Kidney epithelial cell (primary cell): ENCODE measurements at regions not wholly inside any gene's neighbourhood (a gene's known extent, or its start where the extent isn't known, plus 50 kb on each side); places are given as distances from the start of the nearest gene placed in this dataset.

ENCODE experiments used
- DNase-seq: peaks from one replicate; pipeline ENCODE4 v3.0.0-alpha.2; 2010; ENCODE audit warnings: low read depth
- H3K27me3 ChIP-seq: 2 replicates; pipeline ENCODE4 v1.6.0; 2011; ENCODE audit warnings: low read length; ENCODE audit not compliant: control insufficient read depth, insufficient read depth
- H3K36me3 ChIP-seq: 2 replicates; pipeline ENCODE4 v1.5.1; 2011; ENCODE audit warnings: low read length; ENCODE audit not compliant: control insufficient read depth, insufficient read depth
- H3K4me3 ChIP-seq: 2 replicates; pipeline ENCODE4 v1.5.1; 2011; ENCODE audit warnings: low read depth, mild to moderate bottlenecking, control low read depth, low read length
- TF ChIP-seq, protein P1 (sequence below): IDR thresholded peaks from 2 replicates; pipeline ENCODE4 v1.5.1; 2011; ENCODE audit warnings: mild to moderate bottlenecking, moderate library complexity, low read length, control low read depth, inconsistent platforms; ENCODE audit not compliant: insufficient read depth, poor library complexity, severe bottlenecking

DNA sequence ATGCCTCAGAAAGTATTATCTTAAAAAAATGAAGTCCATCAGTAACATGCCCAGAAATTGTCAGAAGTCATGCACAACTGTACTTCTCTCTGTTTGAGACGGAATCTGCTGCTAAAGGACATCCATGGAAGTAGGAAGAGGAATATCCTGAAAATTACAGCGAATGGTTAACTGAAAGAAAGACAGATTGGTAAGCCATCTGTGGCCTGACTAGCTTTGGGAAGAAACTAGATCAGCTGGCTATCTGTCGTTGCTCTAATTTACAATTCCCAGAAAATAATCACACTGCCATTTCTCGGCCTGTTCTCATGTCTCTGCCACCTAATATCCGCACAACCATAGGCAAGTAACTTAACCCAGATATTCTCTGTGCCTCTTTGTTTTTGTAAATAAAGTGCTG is 496.5 kb downstream of the PCDH19 start:
- Histone ChIP-seq H3K36me3 (no peaks in the 10 kb centered on the region), H3K4me3 (no peak overlapping the region), H3K27me3 (no peaks in the 10 kb centered on the region)
- no peak for DNase-seq
- TF ChIP-seq, protein P1, sequence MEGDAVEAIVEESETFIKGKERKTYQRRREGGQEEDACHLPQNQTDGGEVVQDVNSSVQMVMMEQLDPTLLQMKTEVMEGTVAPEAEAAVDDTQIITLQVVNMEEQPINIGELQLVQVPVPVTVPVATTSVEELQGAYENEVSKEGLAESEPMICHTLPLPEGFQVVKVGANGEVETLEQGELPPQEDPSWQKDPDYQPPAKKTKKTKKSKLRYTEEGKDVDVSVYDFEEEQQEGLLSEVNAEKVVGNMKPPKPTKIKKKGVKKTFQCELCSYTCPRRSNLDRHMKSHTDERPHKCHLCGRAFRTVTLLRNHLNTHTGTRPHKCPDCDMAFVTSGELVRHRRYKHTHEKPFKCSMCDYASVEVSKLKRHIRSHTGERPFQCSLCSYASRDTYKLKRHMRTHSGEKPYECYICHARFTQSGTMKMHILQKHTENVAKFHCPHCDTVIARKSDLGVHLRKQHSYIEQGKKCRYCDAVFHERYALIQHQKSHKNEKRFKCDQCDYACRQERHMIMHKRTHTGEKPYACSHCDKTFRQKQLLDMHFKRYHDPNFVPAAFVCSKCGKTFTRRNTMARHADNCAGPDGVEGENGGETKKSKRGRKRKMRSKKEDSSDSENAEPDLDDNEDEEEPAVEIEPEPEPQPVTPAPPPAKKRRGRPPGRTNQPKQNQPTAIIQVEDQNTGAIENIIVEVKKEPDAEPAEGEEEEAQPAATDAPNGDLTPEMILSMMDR = no peak

DNA sequence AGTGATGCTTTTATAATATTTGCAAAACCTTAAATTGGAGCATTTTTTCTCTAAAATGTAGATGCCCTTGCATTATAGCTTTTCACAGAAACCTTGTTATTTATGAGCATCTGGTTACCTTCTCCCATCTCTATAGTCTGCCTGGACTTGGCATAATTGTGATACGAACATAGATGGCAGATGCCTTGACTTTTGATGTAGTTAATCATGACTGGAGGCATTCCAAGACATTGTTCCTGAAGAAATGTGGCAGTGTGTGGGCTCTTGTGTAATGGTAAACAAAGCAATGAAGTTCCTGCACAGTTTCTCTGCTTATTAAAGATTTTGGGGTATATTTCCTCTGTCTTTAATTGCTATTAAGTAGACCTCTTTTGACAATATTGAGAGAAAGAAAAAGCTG is 500.1 kb downstream of the PCDH19 start:
- DNase-seq = no peak
- H3K36me3 ChIP-seq = no peaks in the 10 kb centered on the region

DNA sequence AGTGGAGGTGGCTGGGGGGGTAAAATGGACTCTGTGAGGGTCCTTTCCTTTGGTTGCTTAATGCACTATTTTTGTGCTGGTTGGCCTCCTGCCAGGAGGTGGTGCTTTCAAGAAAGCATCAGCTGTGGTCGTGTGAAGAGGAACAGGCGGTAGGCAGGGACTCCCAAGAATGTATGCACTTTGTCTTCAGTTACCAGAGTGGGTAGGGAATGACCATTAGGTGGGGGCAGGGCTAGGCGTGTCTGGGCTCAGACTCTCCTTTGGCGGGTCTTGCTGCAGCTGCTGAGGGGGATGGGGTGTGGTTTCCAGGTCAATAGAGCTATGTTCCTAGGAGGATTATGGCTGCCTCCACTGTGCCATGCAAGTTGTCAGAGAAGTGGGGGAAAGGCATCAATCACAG is 509.0 kb downstream of the PCDH19 start:
- H3K27me3 ChIP-seq = no peaks in the 10 kb centered on the region
- DNase-seq = no peak
- TF ChIP-seq, protein P1 = no peak
- no peak overlapping the region for H3K4me3 ChIP-seq
- H3K36me3 ChIP-seq = no peaks in the 10 kb centered on the region

More for the DNA sequence above, 500.1 kb downstream of the PCDH19 start:
- no peak overlapping the region for H3K4me3 ChIP-seq
- no peaks in the 10 kb centered on the region for H3K27me3 ChIP-seq
- TF ChIP-seq, protein P1 = no peak

DNA sequence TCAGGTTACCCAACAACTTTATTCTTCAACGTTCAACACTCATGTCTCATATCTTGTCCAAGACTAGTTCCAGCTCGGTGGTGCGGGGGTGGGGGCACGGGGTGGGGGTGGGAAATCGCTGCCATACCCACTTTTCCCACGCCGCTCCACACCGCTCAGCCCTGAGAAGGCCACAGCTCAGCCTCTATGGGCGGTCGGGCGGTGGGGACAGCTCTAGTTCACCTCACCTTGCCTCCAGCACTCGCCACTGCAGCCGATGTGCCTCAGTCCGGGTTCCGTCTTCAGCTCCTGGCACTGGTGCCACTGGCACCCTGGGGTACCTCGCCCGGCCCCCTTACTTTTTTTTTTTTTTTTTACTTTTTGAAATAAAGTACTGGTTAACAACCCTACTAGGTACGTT is 522.2 kb downstream of the PCDH19 start:
- TF ChIP-seq, protein P1 = no peak
- H3K36me3 ChIP-seq = no peaks in the 10 kb centered on the region
- no peaks in the 10 kb centered on the region for H3K27me3 ChIP-seq
- no peak for DNase-seq
- no peak overlapping the region for H3K4me3 ChIP-seq

DNA sequence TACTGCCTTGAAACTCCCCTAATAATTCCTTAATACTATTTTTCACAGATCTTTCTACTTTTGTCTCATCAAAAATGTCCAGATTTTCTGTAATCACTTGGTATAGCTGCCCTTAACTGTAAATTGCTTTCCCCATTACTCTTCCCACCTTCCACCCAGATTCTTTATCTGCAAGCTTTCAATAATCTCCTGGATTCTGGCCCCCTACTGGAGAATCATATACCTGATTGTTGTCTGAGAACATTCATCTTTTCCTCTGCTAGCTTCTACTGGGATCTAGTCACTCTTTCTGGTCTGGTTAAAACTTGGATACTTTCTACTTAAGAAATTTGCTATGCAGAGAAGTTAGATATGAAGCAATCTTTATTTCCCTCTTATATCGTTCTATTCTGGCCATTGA is 552.6 kb downstream of the PCDH19 start:
- DNase-seq = no peak
- no peak overlapping the region for H3K4me3 ChIP-seq
- H3K27me3 ChIP-seq = no peaks in the 10 kb centered on the region
- TF ChIP-seq, protein P1 = peak; percentile 42
- no peaks in the 10 kb centered on the region for H3K36me3 ChIP-seq

DNA sequence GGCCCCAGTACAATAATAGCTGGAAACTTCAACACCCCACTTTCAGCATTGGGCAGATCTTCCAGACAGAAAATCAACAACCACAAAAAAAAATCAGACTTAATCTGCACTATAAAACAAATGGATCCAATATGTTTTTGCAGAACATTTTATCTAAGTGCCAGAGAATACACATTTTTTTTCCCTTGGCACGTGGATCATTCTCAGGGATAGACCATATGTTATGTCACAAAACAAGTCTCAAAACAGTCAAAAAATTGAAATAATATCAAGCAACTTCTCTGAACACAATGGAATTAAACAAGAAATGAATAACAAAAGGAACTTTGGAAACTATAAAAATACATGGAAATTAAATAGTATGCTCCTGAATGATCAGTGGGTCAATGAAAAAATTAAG is 576.3 kb downstream of the PCDH19 start:
- Histone ChIP-seq H3K4me3 (no peak overlapping the region), H3K36me3 (no peaks in the 10 kb centered on the region), H3K27me3 (no peaks in the 10 kb centered on the region)
- TF ChIP-seq, protein P1 = no peak
- DNase-seq = no peak
